ENCODE measurements at regions not wholly inside any gene's neighbourhood (a gene's known extent, or its start where the extent isn't known, plus 50 kb on each side); places are given as distances from the start of the nearest gene placed in this dataset.
"Not testable (repeated sequence)": the region's sequence is repeated elsewhere in the genome, so short reads cannot be mapped to it uniquely, and the experiment has no call there.

GRCh38 chrY:19541475-19542306, 202.8 kb downstream of the KDM5D start:
- no peaks in the 10 kb centered on the region for H3K27me3 ChIP-seq
- no peak for DNase-seq (ENCODE audit: low spot score in 2 of 2)
- no peaks in the 10 kb centered on the region for H3K4me1 ChIP-seq
- TF ChIP-seq POLR2AphosphoS5 (IDR thresholded peaks at IDR 0.05) (no peak), CTCF (IDR thresholded peaks at IDR 0.05) (no peak), EP300 (IDR thresholded peaks at IDR 0.05) (no peak), POLR2A (IDR thresholded peaks at IDR 0.05) (no peak)
- no peak overlapping the region for H3K27ac ChIP-seq
- WGBS: no CpG with 5 or more reads among the region's 31 CpGs
- H3K4me3 ChIP-seq: no peak overlapping the region
- no peaks in the 10 kb centered on the region for H3K36me3 ChIP-seq
- H3K9me3 ChIP-seq: no peaks in the 10 kb centered on the region

- H3K27me3 ChIP-seq; H3K4me3 ChIP-seq; DNase-seq (ENCODE audit: low spot score in 2 of 2); H3K27ac ChIP-seq; H3K36me3 ChIP-seq; H3K4me1 ChIP-seq; H3K9me3 ChIP-seq: not testable (repeated sequence)
- no CpG with 5 or more reads among the region's 14 CpGs for WGBS
Observed at GRCh38 chrY:19535697-19536096, 208.8 kb downstream of the KDM5D start.

GRCh38 chrY:19521976-19522375, 222.6 kb downstream of the KDM5D start:
- Histone ChIP-seq H3K27me3 (no peaks in the 10 kb centered on the region), H3K27ac (no peak overlapping the region), H3K4me3 (no peak overlapping the region), H3K4me1 (no peaks in the 10 kb centered on the region), H3K36me3 (no peaks in the 10 kb centered on the region), H3K9me3 (peaks cover 3% of the 10 kb centered on the region)
- DNase-seq (ENCODE audit: low spot score in 2 of 2): no peak
- TF ChIP-seq EP300 (IDR thresholded peaks at IDR 0.05) (no peak), POLR2AphosphoS5 (IDR thresholded peaks at IDR 0.05) (no peak), CTCF (IDR thresholded peaks at IDR 0.05) (no peak), POLR2A (IDR thresholded peaks at IDR 0.05) (no peak)

GRCh38 chrY:19503092-19503449, 241.5 kb downstream of the KDM5D start:
- Histone ChIP-seq H3K4me1 (no peaks in the 10 kb centered on the region), H3K9me3 (no peaks in the 10 kb centered on the region), H3K36me3 (no peaks in the 10 kb centered on the region), H3K4me3 (peak overlapping the region; percentile 23), H3K27me3 (no peaks in the 10 kb centered on the region), H3K27ac (no peak overlapping the region)
- no peak for DNase-seq (ENCODE audit: low spot score in 2 of 2)
- no peak for TF ChIP-seq EP300 (IDR thresholded peaks at IDR 0.05)
- WGBS: no CpG with 5 or more reads among the region's 15 CpGs

- no peaks in the 10 kb centered on the region for H3K27me3 ChIP-seq
- H3K4me1 ChIP-seq: no peaks in the 10 kb centered on the region
- no peaks in the 10 kb centered on the region for H3K36me3 ChIP-seq
- H3K4me3 ChIP-seq: peak overlapping the region; percentile 23
- no peak overlapping the region for H3K27ac ChIP-seq
- no peaks in the 10 kb centered on the region for H3K9me3 ChIP-seq
- no peak for DNase-seq (ENCODE audit: low spot score in 2 of 2)
- TF ChIP-seq EP300 (IDR thresholded peaks at IDR 0.05): no peak
- WGBS: no CpG with 5 or more reads among the region's 40 CpGs
Observed at GRCh38 chrY:19502169-19503091, 242.1 kb downstream of the KDM5D start.

GRCh38 chrY:19498556-19498955, 246.0 kb downstream of the KDM5D start:
- no peaks in the 10 kb centered on the region for H3K36me3 ChIP-seq
- H3K4me1 ChIP-seq: no peaks in the 10 kb centered on the region
- TF ChIP-seq POLR2A (IDR thresholded peaks at IDR 0.05) (no peak), EP300 (IDR thresholded peaks at IDR 0.05) (no peak), POLR2AphosphoS5 (IDR thresholded peaks at IDR 0.05) (no peak), CTCF (IDR thresholded peaks at IDR 0.05) (no peak)
- WGBS: no CpG with 5 or more reads among the region's 5 CpGs
- H3K27ac ChIP-seq: no peak overlapping the region
- DNase-seq (ENCODE audit: low spot score in 2 of 2): no peak
- no peak overlapping the region for H3K4me3 ChIP-seq
- H3K9me3 ChIP-seq: no peaks in the 10 kb centered on the region
- no peaks in the 10 kb centered on the region for H3K27me3 ChIP-seq
